GM21576 (cell line): ENCODE measurements at regions not wholly inside any gene's neighbourhood (a gene's known extent, or its start where the extent isn't known, plus 50 kb on each side); places are given as distances from the start of the nearest gene placed in this dataset.
A peak's percentile ranks its signal among the peaks of the same experiment; 100 is the strongest.

Source experiments
- ATAC-seq: cut with Tn5 transposase; IDR thresholded peaks from one replicate; pipeline ENCODE4 v1.9.1; 2021; ENCODE audit warnings: mild to moderate bottlenecking, moderate library complexity; ENCODE audit not compliant: unreplicated experiment

GRCh38 chr3:10758304-10759037 is 57.6 kb upstream of the SLC6A11 start:
- ATAC-seq, result peak; percentile 70

GRCh38 chr3:10759495-10759894 is 56.5 kb upstream of the SLC6A11 start:
- ATAC-seq, result no peak

GRCh38 chr3:10760199-10760598 is 55.8 kb upstream of the SLC6A11 start:
- ATAC-seq, result no peak

GRCh38 chr3:10761583-10761982 is 54.4 kb upstream of the SLC6A11 start:
- no peak for ATAC-seq

- no peak for ATAC-seq
These were observed 53.9 kb upstream of the SLC6A11 start for GRCh38 chr3:10762116-10762515.

- ATAC-seq, result no peak
These were observed 53.3 kb upstream of the SLC6A11 start for GRCh38 chr3:10762611-10763247.

GRCh38 chr3:10763248-10763620 is 52.8 kb upstream of the SLC6A11 start:
- no peak for ATAC-seq

GRCh38 chr3:10763817-10764258 is 52.2 kb upstream of the SLC6A11 start:
- ATAC-seq, result no peak

GRCh38 chr3:10764259-10765051 is 51.6 kb upstream of the SLC6A11 start:
- no peak for ATAC-seq

- ATAC-seq, result no peak
These were observed 49.9 kb upstream of the SLC6A11 start for GRCh38 chr3:10766049-10766705.
